ENCODE measurements at regions not wholly inside any gene's neighbourhood (a gene's known extent, or its start where the extent isn't known, plus 50 kb on each side); places are given as distances from the start of the nearest gene placed in this dataset.

DNA sequence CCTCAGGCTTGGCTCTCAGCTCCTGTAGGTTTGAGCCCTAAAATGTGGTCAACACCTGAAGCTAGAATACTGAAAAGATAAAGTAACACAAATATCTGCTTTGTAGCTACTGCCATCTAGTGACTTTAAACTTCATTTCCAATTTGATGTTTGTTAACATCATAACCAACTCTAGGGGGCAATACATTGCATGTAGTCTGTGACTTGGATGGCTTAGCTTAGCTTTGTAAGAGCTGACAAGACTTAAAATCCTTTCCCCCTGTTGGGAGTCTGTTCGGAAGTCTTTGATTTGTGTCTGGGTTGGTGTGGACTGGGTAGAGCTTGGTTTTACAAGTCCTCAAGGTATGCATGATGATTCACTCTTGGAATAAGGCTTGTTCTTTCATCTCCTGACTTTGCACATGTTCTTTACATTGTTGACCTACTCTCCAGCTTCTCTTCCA lies 51.7 kb downstream of the SCN11A start:
- DNase-seq = no peak

DNA sequence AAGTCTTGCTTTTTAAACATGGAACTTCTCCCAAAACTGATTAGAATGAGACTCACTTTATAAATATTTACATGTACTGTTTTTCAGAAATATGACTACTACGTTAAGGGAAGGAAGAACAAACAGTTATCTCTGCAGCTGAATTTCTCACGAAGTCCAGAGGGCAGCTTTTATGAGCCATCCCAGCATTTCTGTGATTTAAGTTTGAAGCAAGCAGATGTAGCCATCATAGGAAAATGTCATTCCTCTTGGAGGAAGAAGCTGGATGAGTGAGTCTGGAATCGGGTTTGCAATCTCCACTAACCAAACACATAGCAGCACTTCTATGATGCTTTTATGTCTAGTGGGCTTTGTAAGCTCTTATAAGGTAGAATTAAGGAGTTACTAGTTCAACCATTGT lies 53.7 kb downstream of the SCN11A start:
- TF ChIP-seq, protein P1, sequence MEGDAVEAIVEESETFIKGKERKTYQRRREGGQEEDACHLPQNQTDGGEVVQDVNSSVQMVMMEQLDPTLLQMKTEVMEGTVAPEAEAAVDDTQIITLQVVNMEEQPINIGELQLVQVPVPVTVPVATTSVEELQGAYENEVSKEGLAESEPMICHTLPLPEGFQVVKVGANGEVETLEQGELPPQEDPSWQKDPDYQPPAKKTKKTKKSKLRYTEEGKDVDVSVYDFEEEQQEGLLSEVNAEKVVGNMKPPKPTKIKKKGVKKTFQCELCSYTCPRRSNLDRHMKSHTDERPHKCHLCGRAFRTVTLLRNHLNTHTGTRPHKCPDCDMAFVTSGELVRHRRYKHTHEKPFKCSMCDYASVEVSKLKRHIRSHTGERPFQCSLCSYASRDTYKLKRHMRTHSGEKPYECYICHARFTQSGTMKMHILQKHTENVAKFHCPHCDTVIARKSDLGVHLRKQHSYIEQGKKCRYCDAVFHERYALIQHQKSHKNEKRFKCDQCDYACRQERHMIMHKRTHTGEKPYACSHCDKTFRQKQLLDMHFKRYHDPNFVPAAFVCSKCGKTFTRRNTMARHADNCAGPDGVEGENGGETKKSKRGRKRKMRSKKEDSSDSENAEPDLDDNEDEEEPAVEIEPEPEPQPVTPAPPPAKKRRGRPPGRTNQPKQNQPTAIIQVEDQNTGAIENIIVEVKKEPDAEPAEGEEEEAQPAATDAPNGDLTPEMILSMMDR (IDR thresholded peaks at IDR 0.05) = no peak
- H3K27ac ChIP-seq = no peak overlapping the region
- intact Hi-C loops (cut with DNase I; ENCODE audit: low total_unique reads) = no loop called here

More for the DNA sequence above, 51.7 kb downstream of the SCN11A start:
- TF ChIP-seq, protein P1 (IDR thresholded peaks at IDR 0.05) = peak; percentile 43 to 46
- Histone ChIP-seq H3K27ac (no peak overlapping the region), H3K36me3 (no peaks in the 10 kb centered on the region), H3K9me3 (no peaks in the 10 kb centered on the region), H3K27me3 (no peaks in the 10 kb centered on the region), H3K4me3 (no peak overlapping the region), H3K4me1 (no peaks in the 10 kb centered on the region)
- intact Hi-C loops (cut with DNase I; ENCODE audit: low total_unique reads) = no loop called here

DNA sequence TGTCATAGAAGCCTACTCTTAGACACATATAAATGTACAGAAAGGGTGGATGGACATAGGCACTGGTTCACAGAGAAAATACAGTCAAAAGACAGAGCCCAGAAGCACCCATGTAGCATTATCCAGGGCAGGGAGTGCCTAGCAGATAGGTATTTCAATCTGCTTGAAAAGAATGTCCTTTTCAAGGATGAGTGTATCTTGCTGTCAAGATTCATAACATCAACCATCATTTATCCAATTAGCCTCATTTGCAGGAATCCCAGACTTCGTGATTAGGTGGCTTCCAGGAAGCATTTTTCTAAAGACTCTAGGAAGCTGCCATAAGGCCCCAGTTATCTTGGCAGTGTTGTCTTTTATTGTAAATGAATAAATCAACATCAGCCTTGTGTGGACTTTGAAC lies 55.6 kb downstream of the SCN11A start:
- DNase-seq = no peak
- no peaks in the 10 kb centered on the region for H3K36me3 ChIP-seq
- H3K27me3 ChIP-seq = no peaks in the 10 kb centered on the region
- TF ChIP-seq, protein P1 (IDR thresholded peaks at IDR 0.05) = no peak
- intact Hi-C loops (cut with DNase I; ENCODE audit: low total_unique reads) = no loop called here
- H3K27ac ChIP-seq = no peak overlapping the region
- no peak overlapping the region for H3K4me3 ChIP-seq
- no peaks in the 10 kb centered on the region for H3K4me1 ChIP-seq
- H3K9me3 ChIP-seq = no peaks in the 10 kb centered on the region

More for the DNA sequence above, 53.7 kb downstream of the SCN11A start:
- no peaks in the 10 kb centered on the region for H3K27me3 ChIP-seq
- H3K36me3 ChIP-seq = no peaks in the 10 kb centered on the region
- no peaks in the 10 kb centered on the region for H3K4me1 ChIP-seq
- no peak overlapping the region for H3K4me3 ChIP-seq
- no peaks in the 10 kb centered on the region for H3K9me3 ChIP-seq
- DNase-seq = no peak

DNA sequence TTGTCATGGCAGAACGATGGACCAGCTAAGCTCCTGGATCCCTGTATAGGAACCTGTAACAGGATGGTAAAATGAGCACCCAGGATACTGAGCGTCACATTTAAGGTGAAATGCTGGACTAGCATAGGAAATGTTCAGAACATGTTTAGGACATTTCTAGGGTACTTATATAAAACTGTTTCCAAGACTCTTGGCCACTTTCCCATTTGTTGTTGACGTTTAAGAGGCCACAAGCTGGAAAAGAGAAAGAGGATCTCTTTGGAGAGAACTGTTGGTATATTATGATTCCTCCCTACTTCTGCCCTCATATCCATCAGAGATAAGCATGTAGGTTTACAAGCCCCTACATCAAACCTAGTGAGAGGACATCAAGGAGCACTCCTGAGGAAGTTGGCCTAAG lies 57.5 kb downstream of the SCN11A start:
- no peaks in the 10 kb centered on the region for H3K9me3 ChIP-seq
- TF ChIP-seq, protein P1 (IDR thresholded peaks at IDR 0.05) = no peak
- no peaks in the 10 kb centered on the region for H3K4me1 ChIP-seq
- H3K4me3 ChIP-seq = no peak overlapping the region
- DNase-seq = no peak
- H3K27ac ChIP-seq = no peak overlapping the region
- H3K36me3 ChIP-seq = no peaks in the 10 kb centered on the region
- intact Hi-C loops (cut with DNase I; ENCODE audit: low total_unique reads) = no loop called here
- H3K27me3 ChIP-seq = no peaks in the 10 kb centered on the region

DNA sequence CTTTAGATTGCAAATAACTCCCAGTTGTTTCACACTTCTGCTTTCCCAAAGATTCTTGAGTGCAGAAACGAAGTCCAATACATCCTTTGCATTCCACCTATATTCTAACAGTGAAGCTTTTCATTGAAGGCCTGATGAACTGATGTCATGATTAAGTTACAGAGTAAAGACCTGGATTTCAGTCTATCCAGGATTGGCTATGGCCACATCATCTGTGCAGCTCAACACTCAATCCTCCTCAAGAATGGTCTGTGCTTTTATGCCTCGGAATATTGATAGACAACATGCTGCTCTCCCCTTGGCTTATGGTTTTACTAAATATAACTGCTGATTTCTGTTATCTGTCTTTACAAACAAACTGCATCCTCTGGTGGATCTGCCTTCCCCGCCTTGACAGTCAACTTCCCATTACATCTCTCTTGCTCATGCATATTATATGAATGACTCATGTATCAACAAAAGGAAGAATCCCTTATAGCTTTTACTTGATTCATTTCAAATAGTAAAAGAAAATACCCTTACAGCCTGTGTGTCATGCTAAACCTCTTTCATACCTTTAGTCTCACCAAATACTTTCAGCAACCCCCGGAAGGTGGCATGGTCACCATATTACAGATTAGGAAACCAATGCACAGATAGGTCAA lies 59.5 kb downstream of the SCN11A start:
- DNase-seq = no peak
- Histone ChIP-seq H3K9me3 (no peaks in the 10 kb centered on the region), H3K27ac (no peak overlapping the region), H3K4me3 (no peak overlapping the region), H3K36me3 (no peaks in the 10 kb centered on the region), H3K27me3 (no peaks in the 10 kb centered on the region), H3K4me1 (no peaks in the 10 kb centered on the region)
- intact Hi-C loops (cut with DNase I; ENCODE audit: low total_unique reads) = no loop called here
- TF ChIP-seq, protein P1 (IDR thresholded peaks at IDR 0.05) = no peak

DNA sequence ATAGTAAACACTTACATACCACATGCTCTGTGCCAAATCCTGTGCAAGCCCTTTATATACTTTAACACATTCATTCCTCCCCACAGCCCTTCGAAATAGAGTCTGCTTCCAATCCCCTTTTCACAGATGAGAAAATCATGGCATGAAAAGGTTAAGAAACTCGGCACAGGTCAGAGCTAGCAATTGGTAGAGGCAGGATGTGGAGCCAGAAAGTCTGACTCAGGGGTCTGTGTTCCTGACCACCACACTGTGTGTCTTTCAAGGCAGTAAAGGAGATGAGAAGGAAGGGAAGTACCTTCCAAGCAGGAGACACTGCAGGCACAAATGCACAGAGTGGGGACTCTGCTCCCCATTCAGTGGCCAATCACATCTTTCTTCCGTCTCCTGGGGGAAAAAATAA lies 61.1 kb downstream of the SCN11A start:
- intact Hi-C loops (cut with DNase I; ENCODE audit: low total_unique reads) = no loop called here
- Histone ChIP-seq H3K4me1 (no peaks in the 10 kb centered on the region), H3K27me3 (no peaks in the 10 kb centered on the region), H3K9me3 (no peaks in the 10 kb centered on the region), H3K4me3 (no peak overlapping the region), H3K27ac (no peak overlapping the region), H3K36me3 (no peaks in the 10 kb centered on the region)
- no peak for DNase-seq
- TF ChIP-seq, protein P1 (IDR thresholded peaks at IDR 0.05) = no peak

Data from tibial artery (tissue), 4 donors.